K562 (cell line): ENCODE measurements at regions not wholly inside any gene's neighbourhood (a gene's known extent, or its start where the extent isn't known, plus 50 kb on each side); places are given as distances from the start of the nearest gene placed in this dataset.
A peak's percentile ranks its signal among the peaks of the same experiment; 100 is the strongest.

Experiments used
- ATAC-seq: fragments of 200-7000 bp; cut with Tn5 transposase; 3 replicates; pipeline ENCODE4 v1.9.1; 2020; ENCODE audit warnings: moderate library complexity
- BruUV-seq: library from RNA; stranded (reverse); fragments of 400-500 nt; replicated peaks from 2 replicates; lab custom pipeline; 2021; lab: Mats Ljungman, UMichigan
- CTCF ChIA-PET: fragments of 300-600 bp; formaldehyde crosslinking; extraction: SDS; loops from one replicate; lab custom pipeline; 2021; ENCODE audit warnings: low intra/inter-chr PET ratio; lab: Yijun Ruan, JAX
- POLR2A ChIA-PET: fragments of 300-600, 350-650 bp; sonication (Branson Sonifier 250); formaldehyde crosslinking; extraction: SDS; loops from one replicate; lab custom pipeline; 2021; ENCODE audit warnings: antibody characterized with exemption, inconsistent platforms; lab: Yijun Ruan, JAX
- DNase-seq, 4 experiments: peaks; one replicate each; pipeline versions ENCODE4 v3.0.0 to v3.0.0-alpha.2; 2011 to 2018; ENCODE audit warnings: low spot score in 3 of 4, mixed read lengths in 3 of 4; ENCODE audit errors: extremely low read depth in 1 of 4
- FAIRE-seq: peaks from 2 replicates; lab custom pipeline; 2011; peaks lifted over from hg19 to GRCh38; lab: Jason Lieb, UNC
- H2AFZ ChIP-seq: 2 replicates; pipeline ENCODE4 v1.6.0; 2011; ENCODE audit warnings: low read depth, low read length, control low read depth, inconsistent platforms
- H3K27ac ChIP-seq: fragments of 200-600 bp; 3 replicates; pipeline ENCODE4 v1.8.0; 2011; ENCODE audit warnings: low read depth, mild to moderate bottlenecking, control low read depth, inconsistent platforms, low read length, moderate library complexity, mixed read lengths; ENCODE audit errors: extremely low read depth
- H3K27me3 ChIP-seq, 2 experiments: fragments of 300-600 bp in 1 of 2; 2 replicates in 1 of 2; 3 replicates in 1 of 2; pipeline versions ENCODE4 v1.6.0 to v1.8.0; 2011; ENCODE audit warnings: inconsistent platforms in 2 of 2, low read length in 2 of 2, mild to moderate bottlenecking in 1 of 2, mixed read lengths in 1 of 2, moderate library complexity in 1 of 2; ENCODE audit not compliant: control insufficient read depth in 2 of 2, insufficient read depth in 2 of 2
- H3K36me3 ChIP-seq: fragments of 300-600 bp; 3 replicates; pipeline ENCODE4 v1.8.0; 2011; ENCODE audit warnings: mild to moderate bottlenecking, low read length, inconsistent platforms; ENCODE audit not compliant: control insufficient read depth, insufficient read depth
- H3K4me1 ChIP-seq, 2 experiments: fragments of 200-600 bp in 1 of 2; replicated peaks in 1 of 2; 2 replicates in 1 of 2; 3 replicates in 1 of 2; pipeline versions ENCODE4 v1.5.1 to v1.8.0; 2011; ENCODE audit warnings: inconsistent platforms in 2 of 2, low read length in 2 of 2, mild to moderate bottlenecking in 1 of 2, mixed read lengths in 1 of 2, moderate library complexity in 1 of 2; ENCODE audit not compliant: control insufficient read depth in 2 of 2, insufficient read depth in 2 of 2
- H3K4me2 ChIP-seq: 2 replicates; pipeline ENCODE4 v1.6.1; 2011; ENCODE audit warnings: low read length, control low read depth, inconsistent platforms, mixed read lengths; ENCODE audit not compliant: insufficient read depth
- H3K4me3 ChIP-seq: fragments of 200-600 bp; sonication (generic), shearing (Covaris generic); 2 replicates; pipeline ENCODE4 v1.5.1; 2016; ENCODE audit warnings: control low read depth, inconsistent platforms
- H3K79me2 ChIP-seq: fragments of 200-600 bp; 3 replicates; pipeline ENCODE4 v1.8.0; 2011; ENCODE audit warnings: low read length, inconsistent platforms; ENCODE audit not compliant: control insufficient read depth, insufficient read depth
- H3K9ac ChIP-seq, 2 experiments: 2 replicates each; pipeline versions ENCODE4 v1.6.0 to v1.6.1; 2011; ENCODE audit warnings: low read depth in 2 of 2, low read length in 2 of 2, control low read depth in 1 of 2, inconsistent platforms in 1 of 2, mild to moderate bottlenecking in 1 of 2, mixed read lengths in 1 of 2; ENCODE audit not compliant: insufficient read depth in 1 of 2
- H3K9me1 ChIP-seq: one replicate; pipeline ENCODE4 v1.6.0; 2011; ENCODE audit warnings: inconsistent platforms, mild to moderate bottlenecking, low read length, moderate library complexity; ENCODE audit not compliant: control insufficient read depth, insufficient read depth
- H3K9me3 ChIP-seq: replicated peaks from 2 replicates; pipeline ENCODE4 v1.5.1; 2011; ENCODE audit warnings: low read depth, low read length, inconsistent platforms; ENCODE audit not compliant: control insufficient read depth, insufficient read depth
- H4K20me1 ChIP-seq: replicated peaks from 2 replicates; pipeline ENCODE4 v1.6.1; 2011; ENCODE audit warnings: low read length, inconsistent platforms, mixed read lengths; ENCODE audit not compliant: control insufficient read depth, insufficient read depth
- NFE2 ChIP-seq: IDR thresholded peaks from 2 replicates; pipeline ENCODE4 v1.6.1; 2014; ENCODE audit warnings: antibody characterized with exemption, low read depth
- PKNOX1 ChIP-seq: fragments of 450-650 bp; IDR thresholded peaks from 2 replicates; pipeline ENCODE4 v1.6.1; 2016
- RAD21 ChIP-seq, 2 experiments: fragments of 250-450 bp in 1 of 2; fragments of 450-650 bp in 1 of 2; sonication (Bioruptor Pico) in 1 of 2; formaldehyde crosslinking in 1 of 2; IDR thresholded peaks in 1 of 2; conservative IDR thresholded peaks in 1 of 2; 2 replicates each; pipeline versions ENCODE4 v1.4.0 to v1.8.0; 2020 to 2022; ENCODE audit warnings: mild to moderate bottlenecking in 2 of 2, moderate library complexity in 1 of 2
- STAG1 ChIP-seq: sonication (generic); formaldehyde crosslinking; IDR thresholded peaks from 2 replicates; pipeline ENCODE4 v1.5.0; 2020; ENCODE audit warnings: missing genetic modification reagents, borderline replicate concordance
- WGBS: fragments of 100-300 bp; shearing (Covaris generic); methylation state at CpG from one replicate; pipeline ENCODE4 v1.1.6; 2016; ENCODE audit warnings: low coverage, mixed read lengths; ENCODE audit not compliant: insufficient coverage; ENCODE audit errors: missing lambda C conversion rate; 5-methylcytosine and 5-hydroxymethylcytosine counted together
- in situ Hi-C: fragments of 300-500 bp; cut with MboI; formaldehyde crosslinking; loops from 4 replicates; pipeline ENCODE4 v1.15.0; 2018; ENCODE audit warnings: inconsistent platforms, mixed read lengths
- intact Hi-C: fragments of 100-400 bp; cut with micrococcal nuclease; formaldehyde crosslinking; loops from 2 replicates; pipeline ENCODE4 v1.14.2; 2022
- TF ChIP-seq, protein P1 (sequence below), 2 experiments: fragments of 450-650 bp; formaldehyde crosslinking in 1 of 2; IDR thresholded peaks; 2 replicates each; pipeline versions ENCODE4 v1.4.0 to v1.6.1; 2014 to 2020; ENCODE audit warnings: mild to moderate bottlenecking in 2 of 2, borderline replicate concordance in 1 of 2, low read depth in 1 of 2
- TF ChIP-seq, protein P2 (sequence below), 3 experiments: IDR thresholded peaks in 2 of 3; conservative IDR thresholded peaks in 1 of 3; 2 replicates each; pipeline ENCODE4 v1.5.1; 2011 to 2012; ENCODE audit warnings: low read length in 3 of 3, mild to moderate bottlenecking in 3 of 3, control low read depth in 2 of 3, improper control_type of control experiment in 1 of 3, inconsistent platforms in 1 of 3, low read depth in 1 of 3, mixed read lengths in 1 of 3, moderate library complexity in 1 of 3; ENCODE audit not compliant: insufficient read depth in 2 of 3

- intact Hi-C loops = loop anchor here (2.0 to 10.0 kb wide), 3 partner anchors 206 to 510 kb away; no protein-coding TSS in a partner anchor
- 3% methylated on average over 14 of the region's 14 CpGs for WGBS
- Histone ChIP-seq H3K79me2 (no peaks in the 10 kb centered on the region), H3K36me3 (no peaks in the 10 kb centered on the region), H3K27me3 (peaks cover 0 to 23% of the 10 kb centered on the region in 2 experiments; a peak in 2 of 5 replicates), H3K9ac (no peak overlapping the region), H3K9me3 (no peaks in the 10 kb centered on the region), H3K9me1 (no peaks in the 10 kb centered on the region), H3K4me3 (no peak overlapping the region), H3K4me1 (no peaks in the 10 kb centered on the region), H3K4me2 (no peak overlapping the region), H4K20me1 (0 out of 2 replicates have a peak, but pooled peaks cover 4% of the 10 kb centered on the region), H3K27ac (no peak overlapping the region), H2AFZ (no peak overlapping the region)
- ChIA-PET CTCF (interaction anchor here (0.6 to 1.1 kb wide), 2 partner anchors 207 to 218 kb away, joined by 4 read pairs; no protein-coding TSS in a partner anchor), POLR2A (interaction anchor here (1.4 kb wide), 1 partner anchor 11 kb away, joined by 5 read pairs; no protein-coding TSS in a partner anchor)
- ATAC-seq (peak; percentile 95), FAIRE-seq (peak; percentile 84), DNase-seq (peak; percentile 60 to 73 (median 71))
- BruUV-seq = no TSS peak
- in situ Hi-C loops = no loop called here
- TF ChIP-seq RAD21 (CRISPR knock-in tag; conservative IDR thresholded peaks at IDR 0.05 in 1 of 2, IDR thresholded peaks at IDR 0.05 in 1 of 2) = peak; percentile 37 to 56; a peak in 2 of 4 replicates
- no peak for TF ChIP-seq STAG1 (CRISPR knock-in tag)
- TF ChIP-seq NFE2 = no peak
- TF ChIP-seq PKNOX1 = peak; percentile 44; the same call in 1 of the 2 replicates
- TF ChIP-seq, protein P1, sequence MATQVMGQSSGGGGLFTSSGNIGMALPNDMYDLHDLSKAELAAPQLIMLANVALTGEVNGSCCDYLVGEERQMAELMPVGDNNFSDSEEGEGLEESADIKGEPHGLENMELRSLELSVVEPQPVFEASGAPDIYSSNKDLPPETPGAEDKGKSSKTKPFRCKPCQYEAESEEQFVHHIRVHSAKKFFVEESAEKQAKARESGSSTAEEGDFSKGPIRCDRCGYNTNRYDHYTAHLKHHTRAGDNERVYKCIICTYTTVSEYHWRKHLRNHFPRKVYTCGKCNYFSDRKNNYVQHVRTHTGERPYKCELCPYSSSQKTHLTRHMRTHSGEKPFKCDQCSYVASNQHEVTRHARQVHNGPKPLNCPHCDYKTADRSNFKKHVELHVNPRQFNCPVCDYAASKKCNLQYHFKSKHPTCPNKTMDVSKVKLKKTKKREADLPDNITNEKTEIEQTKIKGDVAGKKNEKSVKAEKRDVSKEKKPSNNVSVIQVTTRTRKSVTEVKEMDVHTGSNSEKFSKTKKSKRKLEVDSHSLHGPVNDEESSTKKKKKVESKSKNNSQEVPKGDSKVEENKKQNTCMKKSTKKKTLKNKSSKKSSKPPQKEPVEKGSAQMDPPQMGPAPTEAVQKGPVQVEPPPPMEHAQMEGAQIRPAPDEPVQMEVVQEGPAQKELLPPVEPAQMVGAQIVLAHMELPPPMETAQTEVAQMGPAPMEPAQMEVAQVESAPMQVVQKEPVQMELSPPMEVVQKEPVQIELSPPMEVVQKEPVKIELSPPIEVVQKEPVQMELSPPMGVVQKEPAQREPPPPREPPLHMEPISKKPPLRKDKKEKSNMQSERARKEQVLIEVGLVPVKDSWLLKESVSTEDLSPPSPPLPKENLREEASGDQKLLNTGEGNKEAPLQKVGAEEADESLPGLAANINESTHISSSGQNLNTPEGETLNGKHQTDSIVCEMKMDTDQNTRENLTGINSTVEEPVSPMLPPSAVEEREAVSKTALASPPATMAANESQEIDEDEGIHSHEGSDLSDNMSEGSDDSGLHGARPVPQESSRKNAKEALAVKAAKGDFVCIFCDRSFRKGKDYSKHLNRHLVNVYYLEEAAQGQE (IDR thresholded peaks at IDR 0.05; ENCODE audit: borderline replicate concordance) = peak; percentile 31; the same call in 1 of the 2 replicates
- TF ChIP-seq, protein P1 (CRISPR knock-in tag; IDR thresholded peaks at IDR 0.05; ENCODE audit: low read depth) = no peak
- TF ChIP-seq, protein P2, sequence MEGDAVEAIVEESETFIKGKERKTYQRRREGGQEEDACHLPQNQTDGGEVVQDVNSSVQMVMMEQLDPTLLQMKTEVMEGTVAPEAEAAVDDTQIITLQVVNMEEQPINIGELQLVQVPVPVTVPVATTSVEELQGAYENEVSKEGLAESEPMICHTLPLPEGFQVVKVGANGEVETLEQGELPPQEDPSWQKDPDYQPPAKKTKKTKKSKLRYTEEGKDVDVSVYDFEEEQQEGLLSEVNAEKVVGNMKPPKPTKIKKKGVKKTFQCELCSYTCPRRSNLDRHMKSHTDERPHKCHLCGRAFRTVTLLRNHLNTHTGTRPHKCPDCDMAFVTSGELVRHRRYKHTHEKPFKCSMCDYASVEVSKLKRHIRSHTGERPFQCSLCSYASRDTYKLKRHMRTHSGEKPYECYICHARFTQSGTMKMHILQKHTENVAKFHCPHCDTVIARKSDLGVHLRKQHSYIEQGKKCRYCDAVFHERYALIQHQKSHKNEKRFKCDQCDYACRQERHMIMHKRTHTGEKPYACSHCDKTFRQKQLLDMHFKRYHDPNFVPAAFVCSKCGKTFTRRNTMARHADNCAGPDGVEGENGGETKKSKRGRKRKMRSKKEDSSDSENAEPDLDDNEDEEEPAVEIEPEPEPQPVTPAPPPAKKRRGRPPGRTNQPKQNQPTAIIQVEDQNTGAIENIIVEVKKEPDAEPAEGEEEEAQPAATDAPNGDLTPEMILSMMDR (IDR thresholded peaks at IDR 0.05 in 2 of 3, conservative IDR thresholded peaks at IDR 0.05 in 1 of 3; ENCODE audit: insufficient read depth in 2 of 3, low read depth in 1 of 3, low read length in 3 of 3) = peak; percentile 70 to 79 (median 70)
These were observed 165.9 kb upstream of the NCAM1 start for GRCh38 chr11:112795142-112795815.
